Testis (tissue), 2 donors: ENCODE measurements at regions not wholly inside any gene's neighbourhood (a gene's known extent, or its start where the extent isn't known, plus 50 kb on each side); places are given as distances from the start of the nearest gene placed in this dataset.

Source experiments
- CTCF ChIP-seq, 3 experiments: fragments of 450-650 bp in 2 of 3; fragments of 200-600 bp in 1 of 3; sonication (generic) in 1 of 3; IDR thresholded peaks; one replicate each; pipeline ENCODE4 v1.5.1; 2016 to 2019; ENCODE audit warnings: antibody characterized with exemption in 3 of 3, mild to moderate bottlenecking in 2 of 3, moderate library complexity in 1 of 3
- POLR2A ChIP-seq: fragments of 450-650 bp; IDR thresholded peaks from one replicate; pipeline ENCODE4 v1.6.1; 2017; ENCODE audit warnings: antibody characterized with exemption, mild to moderate bottlenecking, moderate library complexity

- TF ChIP-seq CTCF (IDR thresholded peaks at IDR 0.05) (no peak), POLR2A (no peak)
Measured at GRCh38 chr1:60973668-60974067, 108.7 kb upstream of the NFIA start.
